Stimulated activated memory B cell treated with anti-CD40 and anti-IgM and Interleukin-4, amounts not matched to agents 10 μg/mL and 1 μg/mL and 100 μg/mL, for 72 hours (primary cell): ENCODE measurements at regions not wholly inside any gene's neighbourhood (a gene's known extent, or its start where the extent isn't known, plus 50 kb on each side); places are given as distances from the start of the nearest gene placed in this dataset.
"Not testable (repeated sequence)": the region's sequence is repeated elsewhere in the genome, so short reads cannot be mapped to it uniquely, and the experiment has no call there.

ENCODE experiments used
- ATAC-seq: fragments of 150-1000 bp; cut with Tn5 transposase; 2 replicates; pipeline ENCODE4 v1.10.0; 2021
- H3K27ac Mint-ChIP-seq: one replicate; pipeline ENCODE4 v1.8.0; 2022; ENCODE audit warnings: mild to moderate bottlenecking, mixed read lengths
- H3K27me3 Mint-ChIP-seq: one replicate; pipeline ENCODE4 v1.8.0; 2022; ENCODE audit warnings: mixed read lengths
- H3K36me3 Mint-ChIP-seq: one replicate; pipeline ENCODE4 v1.8.0; 2022; ENCODE audit warnings: mixed read lengths
- H3K4me1 Mint-ChIP-seq: one replicate; pipeline ENCODE4 v1.8.0; 2022; ENCODE audit warnings: mixed read lengths
- H3K4me3 Mint-ChIP-seq: one replicate; pipeline ENCODE4 v1.8.0; 2022; ENCODE audit warnings: mild to moderate bottlenecking, moderate library complexity, mixed read lengths
- H3K9me3 Mint-ChIP-seq: one replicate; pipeline ENCODE4 v1.8.0; 2022; ENCODE audit warnings: mixed read lengths

GRCh38 chr17:43289670-43290069 is 55.9 kb upstream of the RNU2-1 start:
- ATAC-seq, H3K36me3 Mint-ChIP-seq, H3K27ac Mint-ChIP-seq, H3K4me3 Mint-ChIP-seq, H3K4me1 Mint-ChIP-seq, H3K27me3 Mint-ChIP-seq, H3K9me3 Mint-ChIP-seq: not testable (repeated sequence)

- not testable (repeated sequence) for ATAC-seq, H3K27ac Mint-ChIP-seq, H3K4me1 Mint-ChIP-seq, H3K9me3 Mint-ChIP-seq, H3K27me3 Mint-ChIP-seq, H3K36me3 Mint-ChIP-seq, H3K4me3 Mint-ChIP-seq
Measured at GRCh38 chr17:43283606-43284005, 49.8 kb upstream of the RNU2-1 start.
